ENCODE measurements at regions not wholly inside any gene's neighbourhood (a gene's known extent, or its start where the extent isn't known, plus 50 kb on each side); places are given as distances from the start of the nearest gene placed in this dataset.
A peak's percentile ranks its signal among the peaks of the same experiment; 100 is the strongest.

GRCh38 chr13:97136418-97136817 lies 85.7 kb upstream of the MBNL2 start:
- BruUV-seq (replicated peaks): no TSS peak
- no peak overlapping the region for H3K4me2 ChIP-seq
- no peaks in the 10 kb centered on the region for H4K20me1 ChIP-seq (ENCODE audit: insufficient read depth)
- TF ChIP-seq EZH2 (IDR thresholded peaks at IDR 0.05; ENCODE audit: low read depth) (no peak), CTCF (conservative IDR thresholded peaks at IDR 0.05) (no peak)
- H3K27ac ChIP-seq: no peak overlapping the region
- H3K9me3 ChIP-seq (ENCODE audit: insufficient read depth, low read depth): no peaks in the 10 kb centered on the region
- ChIA-PET CTCF (no interaction called here), POLR2A (ENCODE audit: unreplicated experiment) (interaction anchor here (0.5 kb wide), 1 partner anchor 122 kb away, joined by 4 read pairs; no protein-coding TSS in a partner anchor)
- peaks cover 50% of the 10 kb centered on the region for H3K4me1 ChIP-seq (replicated peaks; ENCODE audit: insufficient read depth)
- peaks cover 22% of the 10 kb centered on the region; the same call in 1 of the 2 replicates for H3F3A ChIP-seq (ENCODE audit: insufficient read depth, low read depth)
- H3K9me2 ChIP-seq (ENCODE audit: insufficient read depth): no peaks in the 10 kb centered on the region
- no peak for DNase-seq
- H3K27me3 ChIP-seq (ENCODE audit: insufficient read depth, low read depth): no peaks in the 10 kb centered on the region
- no peaks in the 10 kb centered on the region for H3K36me3 ChIP-seq (ENCODE audit: low read depth)
- H3K79me2 ChIP-seq (ENCODE audit: low read depth): no peaks in the 10 kb centered on the region
- intact Hi-C loops (cut with micrococcal nuclease; ENCODE audit: unreplicated experiment): no loop called here
- no peak overlapping the region for H2AFZ ChIP-seq
- no peak overlapping the region for H3K4me3 ChIP-seq

- Histone ChIP-seq H3K36me3 (ENCODE audit: low read depth) (no peaks in the 10 kb centered on the region), H2AFZ (no peak overlapping the region), H3K9me2 (ENCODE audit: insufficient read depth) (no peaks in the 10 kb centered on the region), H3K27me3 (ENCODE audit: insufficient read depth, low read depth) (no peaks in the 10 kb centered on the region), H3F3A (ENCODE audit: insufficient read depth, low read depth) (peaks cover 16% of the 10 kb centered on the region), H3K4me1 (replicated peaks; ENCODE audit: insufficient read depth) (peaks cover 61% of the 10 kb centered on the region), H3K79me2 (ENCODE audit: low read depth) (peaks cover 22% of the 10 kb centered on the region; the same call in 1 of the 2 replicates), H3K4me3 (no peak overlapping the region), H3K9me3 (ENCODE audit: insufficient read depth, low read depth) (no peaks in the 10 kb centered on the region), H4K20me1 (ENCODE audit: insufficient read depth) (no peaks in the 10 kb centered on the region), H3K4me2 (no peak overlapping the region), H3K27ac (no peak overlapping the region)
- intact Hi-C loops (cut with micrococcal nuclease; ENCODE audit: unreplicated experiment): loop anchor here (2.0 to 5.0 kb wide), 3 partner anchors 38 to 118 kb away; partner anchors contain the start of gene MBNL2
- CTCF ChIA-PET: no interaction called here
- BruUV-seq (replicated peaks): no TSS peak
- TF ChIP-seq CTCF (conservative IDR thresholded peaks at IDR 0.05) (no peak), EZH2 (IDR thresholded peaks at IDR 0.05; ENCODE audit: low read depth) (no peak)
- POLR2A ChIA-PET (ENCODE audit: unreplicated experiment): no interaction called here
- DNase-seq: no peak
Observed at GRCh38 chr13:97139691-97140090, 82.4 kb upstream of the MBNL2 start.

- Histone ChIP-seq H2AFZ (no peak overlapping the region), H3K4me1 (replicated peaks; ENCODE audit: insufficient read depth) (peaks cover 56% of the 10 kb centered on the region), H3K79me2 (ENCODE audit: low read depth) (peaks cover 22% of the 10 kb centered on the region; the same call in 1 of the 2 replicates), H3K9me2 (ENCODE audit: insufficient read depth) (no peaks in the 10 kb centered on the region), H3K36me3 (ENCODE audit: low read depth) (no peaks in the 10 kb centered on the region), H4K20me1 (ENCODE audit: insufficient read depth) (no peaks in the 10 kb centered on the region), H3F3A (ENCODE audit: insufficient read depth, low read depth) (peaks cover 16% of the 10 kb centered on the region), H3K27ac (peak overlapping the region; percentile 79), H3K4me3 (no peak overlapping the region), H3K4me2 (no peak overlapping the region), H3K9me3 (ENCODE audit: insufficient read depth, low read depth) (no peaks in the 10 kb centered on the region), H3K27me3 (ENCODE audit: insufficient read depth, low read depth) (no peaks in the 10 kb centered on the region)
- intact Hi-C loops (cut with micrococcal nuclease; ENCODE audit: unreplicated experiment): loop anchor here (2.0 to 5.0 kb wide), 3 partner anchors 37 to 117 kb away; partner anchors contain the start of gene MBNL2
- ChIA-PET POLR2A (ENCODE audit: unreplicated experiment) (no interaction called here), CTCF (no interaction called here)
- TF ChIP-seq EZH2 (IDR thresholded peaks at IDR 0.05; ENCODE audit: low read depth) (no peak), CTCF (conservative IDR thresholded peaks at IDR 0.05) (no peak)
- BruUV-seq (replicated peaks): no TSS peak
- DNase-seq: no peak
Observed at GRCh38 chr13:97140131-97140530, 82.0 kb upstream of the MBNL2 start.

Measured in PC-9 (cell line).